Psoas muscle (tissue), 7 donors: ENCODE measurements at regions not wholly inside any gene's neighbourhood (a gene's known extent, or its start where the extent isn't known, plus 50 kb on each side); places are given as distances from the start of the nearest gene placed in this dataset.

Source experiments
- ATAC-seq, 4 donors: fragments of 200-7000 bp; cut with Tn5 transposase; one replicate each; pipeline ENCODE4 v1.9.1; 2020; ENCODE audit warnings: moderate library complexity in 3 of 4, mild to moderate bottlenecking in 2 of 4
- DNase-seq, 2 donors: peaks; one replicate each; pipeline ENCODE4 v3.0.0-alpha.2; 2020
- H3K27ac ChIP-seq: fragments of 200-600 bp; one replicate; pipeline ENCODE4 v1.8.0; 2022
- H3K27me3 ChIP-seq, 3 donors: fragments of 200-600 bp in 1 of 3; one replicate each; pipeline versions ENCODE4 v1.6.1 to v1.8.0; 2013 to 2022; ENCODE audit warnings: low read length in 2 of 3, mild to moderate bottlenecking in 2 of 3, moderate library complexity in 1 of 3; ENCODE audit not compliant: insufficient read depth in 3 of 3
- H3K36me3 ChIP-seq, 2 donors: fragments of 200-600 bp in 1 of 2; one replicate each; pipeline versions ENCODE4 v1.6.1 to v1.8.0; 2013 to 2022; ENCODE audit warnings: low read depth in 1 of 2, mild to moderate bottlenecking in 1 of 2, moderate library complexity in 1 of 2; ENCODE audit not compliant: insufficient read depth in 1 of 2
- H3K4me1 ChIP-seq: fragments of 200-600 bp; one replicate; pipeline ENCODE4 v1.8.0; 2022
- H3K4me3 ChIP-seq: fragments of 200-600 bp; one replicate; pipeline ENCODE4 v1.8.0; 2022; ENCODE audit warnings: mild to moderate bottlenecking
- H3K9me3 ChIP-seq: fragments of 200-600 bp; one replicate; pipeline ENCODE4 v1.8.0; 2022
- WGBS, 3 donors: extraction: QIAGEN DNeasy Blood & Tissue Kit; methylation state at CpG; one replicate each; pipeline versions ENCODE4 v1.1.6 to v1.1.7; 2013; 5-methylcytosine and 5-hydroxymethylcytosine counted together
- intact Hi-C, 2 donors: fragments of 100-400 bp; cut with DNase I; formaldehyde crosslinking; loops; one replicate each; pipeline versions ENCODE4 v1.11.0 to v1.14.2; 2022
- TF ChIP-seq, protein P1 (sequence below): fragments of 200-600 bp; IDR thresholded peaks from one replicate; pipeline ENCODE4 v1.8.0; 2022; ENCODE audit warnings: antibody characterized with exemption
- donor health status: healthy with polysubstance abuse.
- donor health status: DM: no; HTN: no; CAD: no; lungs with moderate emphysema.
- donor health status: Bipolar disorder and iron deficiency.
- donor health status: healthy.
- donor health status: DM: yes; HTN: yes; CAD: no.
- donor health status: DM: no; HTN: no; CAD: no.
- donor health status: DM: yes; HTN: yes; CAD: no.

GRCh38 chr5:165349735-165350134, 1844.3 kb downstream of the MAT2B start:
- ATAC-seq (no peak), DNase-seq (no peak)
- Histone ChIP-seq H3K9me3 (no peaks in the 10 kb centered on the region), H3K27me3 (no peaks in the 10 kb centered on the region), H3K36me3 (no peaks in the 10 kb centered on the region), H3K4me1 (no peaks in the 10 kb centered on the region), H3K4me3 (no peak overlapping the region), H3K27ac (no peak overlapping the region)
- 77 to 81% (median 77%) methylated on average over 1 of the region's 1 CpG for WGBS, 3 donors
- intact Hi-C loops: no loop called here
- TF ChIP-seq, protein P1, sequence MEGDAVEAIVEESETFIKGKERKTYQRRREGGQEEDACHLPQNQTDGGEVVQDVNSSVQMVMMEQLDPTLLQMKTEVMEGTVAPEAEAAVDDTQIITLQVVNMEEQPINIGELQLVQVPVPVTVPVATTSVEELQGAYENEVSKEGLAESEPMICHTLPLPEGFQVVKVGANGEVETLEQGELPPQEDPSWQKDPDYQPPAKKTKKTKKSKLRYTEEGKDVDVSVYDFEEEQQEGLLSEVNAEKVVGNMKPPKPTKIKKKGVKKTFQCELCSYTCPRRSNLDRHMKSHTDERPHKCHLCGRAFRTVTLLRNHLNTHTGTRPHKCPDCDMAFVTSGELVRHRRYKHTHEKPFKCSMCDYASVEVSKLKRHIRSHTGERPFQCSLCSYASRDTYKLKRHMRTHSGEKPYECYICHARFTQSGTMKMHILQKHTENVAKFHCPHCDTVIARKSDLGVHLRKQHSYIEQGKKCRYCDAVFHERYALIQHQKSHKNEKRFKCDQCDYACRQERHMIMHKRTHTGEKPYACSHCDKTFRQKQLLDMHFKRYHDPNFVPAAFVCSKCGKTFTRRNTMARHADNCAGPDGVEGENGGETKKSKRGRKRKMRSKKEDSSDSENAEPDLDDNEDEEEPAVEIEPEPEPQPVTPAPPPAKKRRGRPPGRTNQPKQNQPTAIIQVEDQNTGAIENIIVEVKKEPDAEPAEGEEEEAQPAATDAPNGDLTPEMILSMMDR: no peak

DNA sequence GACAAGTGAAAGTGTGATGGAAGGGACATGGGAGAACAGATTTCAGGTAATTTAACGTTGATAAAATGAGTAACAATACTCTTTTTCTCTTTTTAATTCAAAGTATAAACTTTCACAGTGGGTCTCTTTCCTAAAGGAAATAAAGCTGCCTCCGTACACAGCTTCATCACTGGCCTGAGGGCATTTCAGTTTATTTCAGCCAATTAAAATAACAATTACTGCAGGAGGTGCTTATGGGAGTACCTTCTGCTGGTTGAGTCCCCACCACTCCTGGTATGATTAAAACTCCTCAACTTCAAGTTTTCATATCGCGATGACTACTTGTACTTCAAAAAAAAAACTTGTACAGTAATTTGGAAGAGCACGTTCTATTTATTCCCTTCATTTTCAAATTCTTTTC, 1845.9 kb downstream of the MAT2B start:
- H3K27ac ChIP-seq: no peak overlapping the region
- H3K36me3 ChIP-seq: no peaks in the 10 kb centered on the region
- no peaks in the 10 kb centered on the region for H3K9me3 ChIP-seq
- no peaks in the 10 kb centered on the region for H3K27me3 ChIP-seq
- H3K4me1 ChIP-seq: no peaks in the 10 kb centered on the region
- ATAC-seq: no peak
- 75 to 80% (median 79%) methylated on average over 5 of the region's 5 CpGs for WGBS, 3 donors
- intact Hi-C loops: no loop called here
- no peak for DNase-seq
- no peak overlapping the region for H3K4me3 ChIP-seq
- TF ChIP-seq, protein P1: no peak

DNA sequence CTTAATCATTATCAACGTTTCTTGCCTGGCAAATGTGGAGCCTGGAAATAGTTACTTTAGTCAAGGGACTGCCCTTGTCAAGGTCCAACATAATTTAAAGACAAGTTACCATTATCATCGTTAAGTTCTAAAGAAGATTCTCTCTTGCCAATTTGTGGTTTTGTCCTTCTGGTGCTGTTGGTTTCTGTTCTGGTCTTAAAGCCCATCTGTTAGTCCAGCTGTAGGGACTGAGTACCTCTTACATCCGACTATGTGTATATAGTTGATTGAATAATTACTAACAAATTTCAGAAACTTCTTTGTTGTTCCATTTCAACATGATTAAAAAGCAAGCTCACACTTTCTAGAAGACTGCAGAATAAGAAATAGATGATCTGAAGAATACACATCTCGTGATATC, 1854.9 kb downstream of the MAT2B start:
- 58 to 71% (median 62%) methylated on average over 4 of the region's 4 CpGs for WGBS, 3 donors
- Histone ChIP-seq H3K4me3 (no peak overlapping the region), H3K4me1 (no peaks in the 10 kb centered on the region), H3K36me3 (no peaks in the 10 kb centered on the region), H3K27ac (no peak overlapping the region), H3K9me3 (no peaks in the 10 kb centered on the region), H3K27me3 (no peaks in the 10 kb centered on the region)
- intact Hi-C loops: no loop called here
- ATAC-seq (no peak), DNase-seq (no peak)
- TF ChIP-seq, protein P1: no peak

GRCh38 chr5:165360784-165361542, 1855.5 kb downstream of the MAT2B start:
- ATAC-seq: no peak
- Histone ChIP-seq H3K4me3 (no peak overlapping the region), H3K36me3 (no peaks in the 10 kb centered on the region), H3K9me3 (no peaks in the 10 kb centered on the region), H3K4me1 (no peaks in the 10 kb centered on the region), H3K27ac (no peak overlapping the region), H3K27me3 (no peaks in the 10 kb centered on the region)
- no peak for DNase-seq
- WGBS, 3 donors: 60 to 74% (median 64%) methylated on average over 9 of the region's 9 CpGs
- intact Hi-C loops: no loop called here
- TF ChIP-seq, protein P1: no peak

DNA sequence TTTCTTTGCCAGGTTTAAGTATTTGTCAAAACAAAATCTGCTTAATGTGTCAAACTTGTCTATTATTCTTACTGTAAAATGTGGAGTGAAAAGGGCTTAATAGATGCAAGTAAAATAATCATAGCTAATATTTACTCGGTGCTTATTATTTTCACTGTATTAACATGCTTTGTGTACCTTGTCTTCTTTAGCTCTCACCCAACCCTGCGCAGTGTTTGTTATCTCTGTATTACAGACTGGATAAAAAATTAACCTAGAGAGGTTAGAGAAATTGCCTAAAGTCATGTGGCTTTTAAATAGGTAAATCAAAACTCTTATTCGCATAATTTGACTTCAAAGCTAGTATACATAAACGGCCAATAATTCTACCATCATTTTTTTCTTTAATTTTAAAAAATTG, 1864.8 kb downstream of the MAT2B start:
- H3K36me3 ChIP-seq: no peaks in the 10 kb centered on the region
- intact Hi-C loops: no loop called here
- ATAC-seq (no peak), DNase-seq (no peak)
- no peaks in the 10 kb centered on the region for H3K27me3 ChIP-seq
- H3K9me3 ChIP-seq: no peaks in the 10 kb centered on the region
- 88 to 94% (median 90%) methylated on average over 4 of the region's 4 CpGs for WGBS, 3 donors
- no peaks in the 10 kb centered on the region for H3K4me1 ChIP-seq
- no peak overlapping the region for H3K27ac ChIP-seq
- H3K4me3 ChIP-seq: no peak overlapping the region
- TF ChIP-seq, protein P1: no peak
